ENCODE measurements at regions not wholly inside any gene's neighbourhood (a gene's known extent, or its start where the extent isn't known, plus 50 kb on each side); places are given as distances from the start of the nearest gene placed in this dataset.
"Not testable (repeated sequence)": the region's sequence is repeated elsewhere in the genome, so short reads cannot be mapped to it uniquely, and the experiment has no call there.

GRCh38 chr2:204362581-204362980 lies 182.7 kb upstream of the PARD3B start:
- no peak for DNase-seq (ENCODE audit: low read depth)

GRCh38 chr2:204363513-204363912 lies 181.8 kb upstream of the PARD3B start:
- DNase-seq (ENCODE audit: low read depth): no peak

GRCh38 chr2:204364860-204365535 lies 180.3 kb upstream of the PARD3B start:
- DNase-seq (ENCODE audit: low read depth): no peak

DNA sequence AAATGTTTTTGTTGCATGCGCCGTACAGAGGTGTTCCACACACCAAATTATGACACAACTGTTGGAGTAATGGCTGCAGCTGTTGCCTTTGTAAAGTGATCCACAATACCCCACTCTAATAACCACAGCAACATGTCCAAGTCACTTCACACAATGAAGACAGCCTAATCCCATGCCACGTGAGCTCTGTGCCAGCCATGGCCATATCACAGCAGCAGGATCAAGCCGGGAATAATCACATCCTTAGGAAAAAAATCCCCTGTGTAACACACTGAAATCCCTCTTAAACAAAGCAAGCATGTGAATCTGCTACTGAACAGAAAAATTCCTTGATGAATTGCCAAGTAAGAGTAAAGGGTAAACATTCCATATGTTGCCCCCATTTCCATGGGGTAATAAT lies 179.5 kb upstream of the PARD3B start:
- DNase-seq (ENCODE audit: low read depth): no peak

- DNase-seq (ENCODE audit: low read depth): no peak
Observed at GRCh38 chr2:204367466-204367865, 177.8 kb upstream of the PARD3B start.

- no peak for DNase-seq (ENCODE audit: low read depth)
Observed at GRCh38 chr2:204370172-204370718, 175.0 kb upstream of the PARD3B start.

GRCh38 chr2:204373942-204374341 lies 171.3 kb upstream of the PARD3B start:
- DNase-seq (ENCODE audit: low read depth): no peak

DNA sequence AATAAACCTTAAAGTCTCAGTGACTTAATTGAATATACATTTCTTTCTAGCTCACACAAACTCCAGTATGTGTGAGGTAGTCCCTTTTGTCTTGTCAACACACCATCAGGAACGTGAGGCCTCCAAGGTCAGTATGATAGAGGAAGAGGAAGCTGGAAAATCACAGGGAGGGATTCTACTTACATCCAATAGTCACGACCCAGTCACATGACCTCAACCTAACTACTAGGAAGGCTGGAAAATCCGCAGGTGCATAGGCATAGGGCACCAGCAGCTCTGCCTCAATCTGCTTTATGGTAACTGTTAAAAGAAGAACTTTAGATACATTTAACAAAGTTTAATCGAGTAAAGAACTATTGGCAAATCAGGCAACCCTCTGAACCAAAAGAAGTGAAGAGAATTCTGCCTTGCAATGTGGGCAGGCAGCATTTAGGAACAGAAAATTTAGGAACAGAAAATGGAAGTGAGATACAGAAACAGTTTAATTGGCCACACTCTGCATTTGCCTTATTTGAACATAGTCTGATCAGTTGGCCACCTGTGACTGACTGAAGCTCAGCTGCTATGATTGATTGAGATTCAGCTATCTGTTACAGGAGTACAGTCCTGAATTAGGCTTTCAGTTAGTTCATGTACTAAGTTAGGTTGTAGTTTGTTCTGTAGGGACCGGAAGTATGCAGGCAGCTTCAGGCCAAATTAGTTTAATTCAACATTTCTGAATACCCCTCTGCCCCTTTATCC lies 165.0 kb upstream of the PARD3B start:
- no peak for DNase-seq (ENCODE audit: low read depth)

DNA sequence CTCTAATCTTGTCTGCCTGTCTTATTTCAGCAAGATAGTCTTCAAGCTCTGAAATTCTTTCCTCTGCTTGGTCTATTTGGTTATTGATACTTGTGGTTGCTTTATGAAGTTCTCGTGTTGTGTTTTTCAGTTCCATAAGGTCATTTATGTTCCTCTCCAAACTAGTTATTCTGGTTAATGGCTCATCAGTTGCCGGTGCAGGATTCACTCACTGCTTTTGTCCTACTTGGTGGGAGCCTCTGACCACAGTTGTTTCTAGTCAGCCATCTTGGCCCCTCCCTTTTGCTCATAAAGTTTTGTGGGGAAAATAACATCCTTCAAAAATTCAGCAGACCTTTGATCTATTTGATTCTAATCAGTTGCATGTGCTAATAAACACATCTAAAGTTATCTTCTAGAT lies 158.6 kb upstream of the PARD3B start:
- no peak for DNase-seq (ENCODE audit: low read depth)

DNA sequence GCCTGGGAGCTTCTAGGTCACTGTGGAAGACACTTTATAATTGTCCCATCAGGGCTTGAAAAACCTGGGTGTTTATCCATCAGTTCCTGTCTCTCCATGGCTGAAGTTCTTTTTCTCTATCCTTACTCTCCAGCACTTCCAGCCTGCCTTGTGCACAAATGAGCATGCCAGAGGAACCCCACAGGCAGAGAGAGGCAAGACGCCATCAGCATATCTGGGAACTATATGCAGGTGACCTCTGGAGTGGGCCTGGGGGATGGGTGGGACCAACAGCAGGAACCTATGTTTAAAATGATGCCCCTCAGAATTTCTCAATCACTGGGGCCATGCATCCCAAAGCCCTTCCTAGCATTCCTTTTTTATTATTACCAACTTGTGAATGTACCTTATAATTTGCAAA lies 156.2 kb upstream of the PARD3B start:
- DNase-seq (ENCODE audit: low read depth): no peak

- no peak for DNase-seq (ENCODE audit: low read depth)
Observed at GRCh38 chr2:204389856-204390255, 155.4 kb upstream of the PARD3B start.

GRCh38 chr2:204395539-204395938 lies 149.7 kb upstream of the PARD3B start:
- DNase-seq (ENCODE audit: low read depth): no peak

DNA sequence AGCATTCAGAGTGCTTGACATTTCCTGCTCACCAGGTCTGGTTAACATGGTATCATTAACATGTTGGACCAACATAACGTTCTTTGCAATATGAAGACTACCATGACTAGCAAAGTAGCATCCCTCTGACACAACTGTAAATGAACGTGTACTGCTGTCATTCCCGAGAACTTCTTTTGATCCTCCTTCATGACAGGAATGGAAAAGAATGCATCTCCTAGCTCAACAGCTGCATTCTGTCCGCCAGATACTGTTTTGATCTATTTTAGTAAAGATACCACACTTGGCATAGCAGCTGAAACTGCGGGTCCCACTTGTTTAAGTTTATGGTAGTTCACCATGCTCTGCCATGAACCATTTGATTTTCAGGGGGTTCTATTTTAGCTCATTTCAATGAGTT lies 144.2 kb upstream of the PARD3B start:
- no peak for DNase-seq (ENCODE audit: low read depth)

GRCh38 chr2:204407204-204408014 lies 137.9 kb upstream of the PARD3B start:
- DNase-seq (ENCODE audit: low read depth): no peak

DNA sequence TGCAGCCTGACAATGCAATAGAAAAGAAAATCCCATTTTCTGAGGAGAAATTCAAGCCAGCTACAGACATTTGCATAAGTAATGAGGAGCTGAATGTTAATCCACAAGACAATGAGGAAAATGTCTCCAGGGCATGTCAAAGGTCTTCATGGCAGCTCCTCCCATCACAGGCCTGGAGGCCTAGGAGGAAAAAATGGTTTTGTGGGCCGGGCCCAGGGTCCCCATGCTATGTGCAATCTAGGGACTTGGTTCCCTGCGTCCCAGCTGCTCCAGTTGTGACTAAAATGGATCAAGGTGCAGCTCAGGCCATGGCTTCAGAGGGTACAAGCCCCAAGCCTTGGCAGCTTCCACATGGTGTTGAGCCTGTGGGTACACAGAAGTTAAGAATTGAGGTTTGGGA lies 132.5 kb upstream of the PARD3B start:
- DNase-seq (ENCODE audit: low read depth): not testable (repeated sequence)

DNA sequence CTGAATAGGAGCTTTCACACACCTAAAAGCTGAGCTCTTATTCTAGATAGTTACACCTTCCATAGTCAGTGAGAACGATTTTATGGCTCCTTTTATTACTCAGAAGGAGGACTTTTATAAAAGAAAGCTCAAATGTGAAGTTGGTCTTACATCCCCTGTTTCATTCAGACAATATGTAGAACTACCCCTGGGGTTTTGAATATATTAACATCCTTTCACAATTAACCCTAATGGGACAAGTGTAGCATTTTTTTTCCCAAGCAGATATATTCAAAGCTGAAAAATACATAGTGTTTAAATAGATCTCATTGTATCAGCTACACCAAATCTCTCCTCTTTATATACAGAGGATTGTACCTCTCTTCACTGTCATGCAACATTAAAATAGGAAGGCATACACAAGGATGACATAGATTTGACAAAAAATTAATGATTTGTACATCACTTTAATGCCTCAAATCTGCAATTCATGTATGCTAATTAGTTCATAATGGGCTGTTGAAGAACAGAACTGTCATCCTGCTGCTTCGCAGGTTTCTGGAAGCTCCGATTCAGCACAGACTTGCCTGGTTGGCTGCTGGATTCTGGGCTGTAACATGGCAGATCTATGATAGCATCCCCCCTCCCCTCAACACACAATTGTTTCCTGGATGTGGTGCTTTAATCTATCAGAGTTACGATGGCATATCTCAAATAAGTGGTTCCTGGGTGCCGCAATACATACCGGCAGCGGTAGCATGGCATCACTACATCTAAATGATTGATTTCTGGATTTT lies 129.7 kb upstream of the PARD3B start:
- DNase-seq (ENCODE audit: low read depth): no peak

DNA sequence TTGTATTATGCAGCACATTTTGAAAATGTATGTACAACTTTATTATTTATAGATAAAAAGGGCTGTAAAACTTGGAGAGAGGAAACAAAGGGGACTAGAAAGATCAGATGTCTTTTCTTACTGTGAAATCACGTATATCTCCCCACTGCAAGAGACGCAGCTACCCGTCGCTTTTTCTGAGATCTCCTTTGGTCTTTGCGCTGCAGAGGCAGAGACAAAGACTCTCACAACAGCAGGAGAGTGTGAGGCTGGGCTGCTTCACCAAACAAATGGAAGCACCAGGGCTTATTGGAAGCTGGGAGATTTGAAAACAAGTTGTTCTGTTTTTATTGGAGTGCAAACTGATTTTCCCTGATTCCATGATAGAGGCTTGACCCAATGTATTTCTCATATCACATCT lies 129.0 kb upstream of the PARD3B start:
- DNase-seq (ENCODE audit: low read depth): no peak

GRCh38 chr2:204425821-204426220 lies 119.5 kb upstream of the PARD3B start:
- no peak for DNase-seq (ENCODE audit: low read depth)

GRCh38 chr2:204428675-204429074 lies 116.6 kb upstream of the PARD3B start:
- no peak for DNase-seq (ENCODE audit: low read depth)

- no peak for DNase-seq (ENCODE audit: low read depth)
Observed at GRCh38 chr2:204431529-204431928, 113.7 kb upstream of the PARD3B start.

DNA sequence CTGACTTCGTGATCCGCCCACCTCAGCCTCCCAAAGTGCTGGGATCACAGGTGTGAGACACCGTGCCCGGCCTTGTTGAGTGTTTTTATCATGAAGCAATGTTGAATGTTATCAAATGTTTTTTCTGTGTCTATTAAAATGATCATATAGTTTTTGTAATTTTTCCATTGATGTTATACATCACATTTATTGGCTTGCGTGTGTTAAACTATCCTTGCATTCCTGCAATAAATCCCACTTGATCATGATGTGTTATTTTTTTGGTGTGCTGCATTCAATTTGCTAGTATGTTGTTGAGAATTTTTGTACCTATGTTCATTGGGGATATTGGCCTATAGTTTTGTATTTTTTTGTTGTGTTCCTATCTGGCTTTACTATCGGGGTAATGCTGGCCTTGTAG lies 113.1 kb upstream of the PARD3B start:
- no peak for DNase-seq (ENCODE audit: low read depth)
